Activated CD4-positive, alpha-beta T cell treated with anti-CD3 and anti-CD28 coated beads for 24 hours (primary cell): ENCODE measurements at regions not wholly inside any gene's neighbourhood (a gene's known extent, or its start where the extent isn't known, plus 50 kb on each side); places are given as distances from the start of the nearest gene placed in this dataset.
"Not testable (repeated sequence)": the region's sequence is repeated elsewhere in the genome, so short reads cannot be mapped to it uniquely, and the experiment has no call there.

ENCODE experiments used
- DNase-seq, 2 donors: peaks; one replicate each; pipeline ENCODE4 v3.0.0-alpha.2; 2020; ENCODE audit warnings: low read depth in 2 of 2

- DNase-seq = no peak
These were observed 95.3 kb upstream of the CXCL13 start for GRCh38 chr4:77510367-77510766.

GRCh38 chr4:77525538-77525937 lies 80.1 kb upstream of the CXCL13 start:
- DNase-seq = no peak

GRCh38 chr4:77527900-77528299 lies 77.7 kb upstream of the CXCL13 start:
- DNase-seq = not testable (repeated sequence)

GRCh38 chr4:77538144-77538543 lies 67.5 kb upstream of the CXCL13 start:
- DNase-seq = no peak

- no peak for DNase-seq
These were observed 67.0 kb upstream of the CXCL13 start for GRCh38 chr4:77538574-77539157.
